GM18526 (cell line): ENCODE measurements at regions not wholly inside any gene's neighbourhood (a gene's known extent, or its start where the extent isn't known, plus 50 kb on each side); places are given as distances from the start of the nearest gene placed in this dataset.

Experiments
- POLR2A ChIP-seq: IDR thresholded peaks from 3 replicates; pipeline ENCODE4 v1.6.1; 2011; ENCODE audit not compliant: insufficient read length; ENCODE audit errors: extremely low read depth

DNA sequence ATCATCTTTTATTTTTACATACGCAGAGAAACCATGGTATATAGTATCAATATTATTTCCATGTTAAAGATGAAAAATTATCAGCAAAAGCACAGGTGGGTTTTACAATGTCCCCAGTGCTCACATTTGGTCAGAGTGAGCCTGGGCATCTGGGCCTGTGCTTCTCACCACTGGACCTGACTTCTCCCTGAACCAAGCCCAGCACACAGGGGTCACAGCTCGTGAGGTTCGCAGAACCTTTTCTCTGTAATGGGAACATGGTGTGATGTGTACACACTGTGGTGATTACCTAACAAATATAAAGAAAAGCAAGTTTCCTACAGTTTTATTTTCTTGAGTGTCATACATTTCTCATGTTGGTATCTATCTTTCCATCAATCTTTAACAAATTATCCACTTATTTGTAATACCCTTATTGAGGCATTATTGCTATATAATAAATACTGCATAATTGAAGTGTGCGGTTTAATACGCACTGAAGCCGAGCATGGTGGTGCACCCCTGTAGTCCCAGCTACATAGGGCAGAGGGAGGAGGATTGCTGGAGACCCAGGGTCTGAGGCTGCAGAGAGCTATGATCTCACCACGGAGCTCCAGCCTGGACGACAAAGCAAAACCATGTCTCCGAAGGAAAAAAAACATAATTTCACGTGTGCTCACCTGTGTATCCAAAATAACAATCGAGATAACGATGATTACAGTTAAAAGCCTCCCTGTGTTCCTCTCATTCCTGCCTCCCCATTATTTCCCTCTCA is 743.2 kb downstream of the TMEM121 start:
- no peak for TF ChIP-seq POLR2A

DNA sequence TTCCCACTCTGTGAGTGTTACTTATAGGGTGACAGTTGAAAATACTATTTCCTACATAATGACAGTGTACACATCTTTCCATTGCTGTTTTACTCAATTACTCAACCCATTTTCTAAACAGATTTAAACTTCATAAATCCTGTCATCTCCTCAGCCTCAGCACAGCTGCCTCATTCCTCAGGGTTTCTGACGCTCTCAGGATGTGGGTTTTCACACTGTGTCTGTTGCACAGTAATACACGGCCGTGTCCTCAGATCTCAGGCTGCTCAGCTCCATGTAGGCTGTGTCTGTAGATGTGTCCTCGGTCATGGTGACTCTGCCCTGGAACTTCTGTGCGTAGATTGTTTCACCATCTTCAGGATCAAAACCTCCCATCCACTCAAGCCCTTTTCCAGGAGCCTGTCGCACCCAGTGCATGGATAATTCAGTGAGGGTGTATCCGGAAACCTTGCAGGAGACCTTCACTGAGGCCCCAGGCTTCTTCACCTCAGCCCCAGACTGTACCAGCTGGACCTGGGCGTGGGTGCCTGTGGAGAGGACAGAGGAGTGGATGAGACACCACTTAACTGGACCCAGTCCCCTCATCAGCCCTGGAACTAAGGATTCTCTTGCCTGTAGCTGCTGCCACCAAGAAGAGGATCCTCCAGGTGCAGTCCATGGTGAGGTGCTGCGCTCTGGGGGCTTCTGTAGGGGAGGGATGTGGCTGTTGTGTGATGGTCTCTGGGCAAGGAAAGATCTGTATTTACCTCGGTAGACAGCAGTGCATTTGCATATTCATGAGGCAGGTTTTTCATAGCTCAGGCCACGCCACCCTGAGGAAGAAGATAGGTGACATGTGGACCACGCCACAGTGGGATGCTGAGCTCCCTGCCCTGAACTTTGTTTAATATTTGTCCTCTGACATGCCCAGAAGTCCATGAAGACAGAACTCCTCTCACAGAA is 750.2 kb downstream of the TMEM121 start:
- TF ChIP-seq POLR2A, result no peak

DNA sequence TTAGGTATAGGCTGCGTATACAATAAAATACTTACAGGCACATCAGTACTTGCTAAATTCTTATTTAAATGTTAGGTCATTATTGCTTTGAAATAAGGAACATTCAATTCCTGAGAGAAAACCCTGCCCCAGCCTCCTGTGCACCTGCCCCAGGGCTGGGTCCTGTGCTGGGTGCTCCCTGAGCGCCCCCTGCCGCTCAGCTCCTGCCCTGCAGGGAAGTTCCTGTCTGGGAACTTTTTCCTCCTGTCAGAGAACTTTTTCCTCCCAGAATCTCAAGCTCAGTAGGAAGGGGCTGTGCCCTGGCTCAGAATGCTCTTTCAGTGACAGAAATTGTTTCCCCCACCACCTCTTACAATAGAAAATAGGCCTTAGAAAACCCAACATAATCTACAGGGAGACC is 751.1 kb downstream of the TMEM121 start:
- no peak for TF ChIP-seq POLR2A

DNA sequence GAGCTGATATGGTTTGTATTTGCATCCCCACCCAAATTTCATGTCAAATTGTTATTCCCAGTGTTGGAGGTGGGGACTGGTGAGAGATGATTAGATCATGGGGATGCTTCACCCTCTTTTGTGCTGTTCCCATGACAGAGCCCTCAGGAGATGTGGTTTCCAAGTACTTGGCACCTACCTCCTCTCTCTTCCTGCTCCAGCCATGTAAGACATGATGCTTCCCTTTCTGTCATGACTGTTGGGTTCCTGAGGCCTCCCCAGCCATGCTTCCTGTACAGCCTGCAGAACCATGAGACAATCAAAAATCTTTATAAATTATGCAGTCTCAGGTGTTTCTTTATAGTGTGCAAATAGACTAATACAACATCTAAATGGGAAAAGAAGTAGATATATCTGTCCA is 754.5 kb downstream of the TMEM121 start:
- TF ChIP-seq POLR2A, result no peak

DNA sequence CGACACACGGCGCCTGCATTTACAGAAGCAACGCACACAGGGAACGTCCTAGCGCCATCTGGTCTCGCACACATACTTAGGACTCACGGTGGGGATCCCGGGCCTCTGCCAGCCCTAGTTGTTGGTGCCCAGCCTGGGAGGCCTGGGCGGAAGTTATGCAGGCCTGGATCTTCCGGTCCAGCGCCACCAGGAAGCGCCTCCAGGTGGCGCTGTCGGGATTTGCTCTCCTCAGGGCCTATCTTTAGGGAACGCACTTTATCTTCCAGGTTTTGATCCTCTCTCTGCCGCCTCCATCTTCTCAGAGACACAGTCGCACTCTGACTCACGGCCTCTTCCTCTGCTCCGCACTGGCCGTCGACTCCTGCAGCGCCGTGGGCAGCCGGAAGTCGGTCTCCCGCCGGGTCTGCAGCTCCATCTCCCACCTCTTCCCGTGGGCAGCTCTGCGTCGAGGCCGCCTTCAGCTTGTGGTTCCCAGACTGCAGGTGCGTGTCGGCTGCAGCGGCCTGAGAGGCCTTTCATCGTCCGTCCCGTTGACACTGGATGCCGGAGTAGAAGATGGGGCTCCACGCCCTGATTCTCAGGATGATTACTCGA is 760.4 kb downstream of the TMEM121 start:
- no peak for TF ChIP-seq POLR2A

DNA sequence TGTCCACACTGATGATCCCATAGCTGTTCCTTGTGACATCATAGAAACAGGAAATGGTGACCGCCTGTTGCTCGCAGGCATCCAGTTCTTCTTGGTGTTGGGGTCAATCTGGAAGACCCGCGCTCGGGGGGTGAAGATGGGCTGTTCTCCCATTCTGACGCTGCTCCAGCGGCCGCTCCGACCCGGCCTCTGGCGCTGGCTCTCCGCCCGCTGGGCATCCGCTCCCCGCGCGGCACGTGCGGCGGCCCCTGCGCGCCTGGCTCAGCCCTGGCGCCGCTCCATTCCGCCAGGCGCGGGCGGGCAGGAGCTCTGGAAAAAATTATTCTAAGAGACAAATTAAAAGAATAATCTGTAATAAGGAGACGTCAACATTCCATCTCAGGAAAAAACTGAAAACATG is 761.1 kb downstream of the TMEM121 start:
- no peak for TF ChIP-seq POLR2A

DNA sequence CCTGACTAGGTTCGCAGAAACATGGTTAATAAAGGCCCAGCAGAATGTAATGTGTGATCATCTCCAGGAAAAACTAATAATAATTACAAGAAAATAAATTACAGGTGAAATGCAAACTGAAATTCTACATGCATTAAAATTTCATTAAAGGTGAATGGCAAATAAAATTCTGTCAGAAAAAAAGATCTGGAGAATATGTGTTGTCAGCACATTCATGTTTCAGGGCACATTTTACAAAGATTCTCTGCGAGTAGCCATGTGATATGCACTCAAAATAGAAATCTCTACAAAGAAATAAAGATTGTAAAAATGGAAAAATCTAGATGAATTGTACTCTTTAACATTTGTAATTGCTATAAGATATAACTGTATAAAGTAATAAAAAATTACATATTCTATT is 765.2 kb downstream of the TMEM121 start:
- no peak for TF ChIP-seq POLR2A

DNA sequence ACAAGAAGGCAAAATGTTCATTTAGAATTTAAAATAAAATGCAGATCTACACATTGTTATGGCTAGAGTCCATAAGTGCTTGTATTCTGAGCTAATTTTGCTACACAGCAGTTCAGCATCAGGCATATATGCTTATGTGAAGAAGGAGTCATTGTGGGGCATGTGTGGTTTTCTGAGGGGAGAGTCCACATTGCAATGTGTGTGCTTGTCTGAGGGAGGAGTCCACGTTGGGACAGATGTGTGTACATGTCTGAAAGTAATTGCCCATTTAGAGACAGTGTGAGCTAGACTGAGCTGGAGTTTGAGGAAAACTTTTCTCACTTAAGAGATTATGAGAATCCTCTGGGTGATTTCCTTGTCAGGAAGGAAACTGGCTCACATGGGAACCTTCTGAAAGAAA is 767.9 kb downstream of the TMEM121 start:
- no peak for TF ChIP-seq POLR2A

DNA sequence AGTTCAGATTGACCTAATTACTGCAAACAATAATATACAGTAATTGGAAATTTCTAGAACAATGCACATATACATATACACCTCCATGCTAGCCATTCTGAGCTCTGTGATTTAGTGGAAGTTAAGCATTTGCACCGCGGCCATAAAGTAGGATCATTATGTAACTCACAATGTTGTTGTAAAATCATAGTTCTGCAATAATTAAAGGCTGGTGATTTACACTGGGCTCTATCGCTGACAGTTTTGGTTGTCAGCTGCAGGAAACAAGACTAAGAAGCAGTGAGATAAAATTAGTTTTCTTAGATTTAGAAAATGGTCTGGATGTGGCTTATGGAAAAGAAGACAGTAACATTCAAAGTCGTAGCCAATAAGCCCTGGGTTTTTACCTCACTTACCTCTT is 776.3 kb downstream of the TMEM121 start:
- TF ChIP-seq POLR2A, result no peak

DNA sequence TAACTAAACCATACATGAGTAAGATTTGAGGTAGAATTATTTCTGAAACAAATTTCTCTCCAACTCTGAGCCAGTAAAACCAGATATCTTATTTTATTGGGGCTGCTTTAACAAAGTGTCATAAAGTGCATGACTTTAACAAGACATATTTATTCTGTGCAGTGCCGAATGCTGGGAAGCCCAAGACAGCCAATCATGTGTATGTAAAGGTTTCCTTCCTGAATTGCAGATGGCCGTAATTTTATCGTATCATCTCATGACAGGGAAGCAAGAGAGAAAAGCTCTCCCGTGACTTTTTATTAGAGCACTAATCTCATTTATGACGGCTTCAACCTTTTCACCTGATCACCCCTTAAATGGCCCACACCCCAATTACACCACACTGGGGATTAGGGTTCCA is 777.9 kb downstream of the TMEM121 start:
- TF ChIP-seq POLR2A, result no peak

DNA sequence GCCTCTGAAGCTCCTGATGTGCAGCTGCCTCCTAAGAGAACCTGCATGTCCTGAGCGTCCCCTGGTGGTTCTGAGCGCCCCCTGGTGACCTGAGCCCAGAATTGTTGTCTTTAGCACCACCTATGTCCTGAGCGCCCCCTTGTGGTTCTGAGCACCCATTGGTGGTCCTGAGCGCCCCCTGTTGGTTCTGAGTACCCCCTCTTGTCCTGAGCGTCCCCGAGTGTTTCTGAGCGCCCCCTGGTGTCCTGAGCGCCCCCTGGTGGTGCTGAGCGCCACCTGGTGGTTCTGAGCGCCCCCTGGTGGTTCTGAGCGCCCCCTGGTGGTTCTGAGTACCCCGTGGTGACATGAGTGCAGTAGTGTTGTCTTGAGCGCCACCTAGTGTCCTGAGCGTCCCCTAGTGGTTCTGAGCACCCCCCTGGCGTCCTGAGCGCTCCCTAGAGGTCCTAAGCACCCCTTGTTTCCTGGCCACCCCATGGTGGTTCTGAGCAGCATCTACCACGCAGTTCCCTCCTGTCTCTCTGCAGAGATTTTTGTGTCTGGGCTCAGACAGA is 782.5 kb downstream of the TMEM121 start:
- no peak for TF ChIP-seq POLR2A

DNA sequence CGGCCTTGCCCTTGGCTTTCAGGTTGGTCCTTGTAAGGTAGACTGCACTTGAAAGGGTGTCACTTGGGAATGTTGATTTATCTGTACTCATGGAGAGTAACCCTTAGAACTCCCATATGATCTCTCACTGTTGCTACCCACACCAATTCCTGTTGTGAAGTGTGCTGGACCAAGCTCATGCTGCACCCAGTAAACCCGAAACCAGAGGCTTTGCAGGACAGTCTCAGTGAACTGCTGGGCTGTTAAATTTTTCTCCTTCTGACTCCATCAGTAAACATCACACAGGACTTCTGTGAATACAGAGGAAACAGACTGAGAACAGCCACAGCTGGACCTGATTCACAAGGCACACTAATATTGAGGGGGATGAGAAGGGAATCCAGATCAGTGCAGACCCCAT is 783.0 kb downstream of the TMEM121 start:
- TF ChIP-seq POLR2A, result no peak

DNA sequence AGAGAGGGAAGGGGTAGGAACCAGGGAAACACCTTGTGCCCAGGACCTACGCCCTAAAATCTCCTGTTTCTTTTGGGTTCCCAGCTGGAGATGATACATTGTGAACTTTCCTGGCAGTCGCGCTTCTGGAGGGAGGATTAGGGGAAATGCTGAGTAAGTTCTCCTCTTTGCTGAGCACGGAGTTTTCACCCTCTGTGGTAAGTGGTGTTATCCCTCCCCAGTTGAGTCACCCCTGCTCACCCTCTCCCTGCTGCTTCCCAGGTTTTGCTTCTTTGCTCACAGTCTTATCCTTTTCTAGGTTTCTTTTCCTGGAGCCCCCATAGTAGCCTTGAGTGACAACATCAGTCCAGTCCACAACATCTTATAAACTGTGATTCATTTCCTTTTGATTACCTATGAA is 789.1 kb downstream of the TMEM121 start:
- TF ChIP-seq POLR2A, result no peak

DNA sequence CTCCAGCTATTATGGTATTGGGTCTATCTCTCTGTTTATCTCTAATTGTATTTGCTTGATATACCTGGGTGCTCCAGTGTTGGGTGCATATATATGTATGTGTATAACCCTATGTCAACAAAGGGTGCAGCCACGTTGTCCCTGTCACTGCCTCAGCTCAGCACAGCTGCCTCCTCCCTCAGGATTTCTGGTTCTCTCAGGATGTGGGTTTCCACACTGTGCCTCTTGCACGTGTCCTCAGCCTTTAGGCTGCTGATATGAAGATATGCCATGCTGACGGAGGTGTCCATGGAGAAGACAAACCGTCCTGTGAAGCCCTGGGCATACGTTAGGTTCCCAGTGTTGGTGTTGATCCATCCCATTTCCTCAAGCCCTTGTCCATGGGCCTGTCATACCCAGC is 791.2 kb downstream of the TMEM121 start:
- TF ChIP-seq POLR2A, result no peak

DNA sequence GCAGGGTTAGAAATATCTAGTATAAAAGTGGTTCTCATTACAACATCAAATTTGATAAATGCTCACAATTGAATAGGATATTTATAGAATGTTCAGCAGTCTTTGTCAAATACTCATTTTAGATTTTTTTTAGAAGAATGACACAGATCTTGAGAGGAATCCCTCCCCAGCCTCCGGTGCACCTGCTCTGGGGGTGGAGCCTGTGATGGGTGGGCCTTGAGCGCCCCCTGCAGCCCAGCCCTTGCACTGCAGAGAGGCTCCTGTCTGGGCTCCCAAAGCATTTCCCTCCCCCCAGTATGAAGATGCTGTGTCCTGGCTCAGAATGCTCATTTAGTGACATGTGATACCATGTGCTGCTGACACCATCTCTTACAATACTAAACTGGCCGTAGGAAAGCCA is 792.3 kb downstream of the TMEM121 start:
- TF ChIP-seq POLR2A, result no peak

DNA sequence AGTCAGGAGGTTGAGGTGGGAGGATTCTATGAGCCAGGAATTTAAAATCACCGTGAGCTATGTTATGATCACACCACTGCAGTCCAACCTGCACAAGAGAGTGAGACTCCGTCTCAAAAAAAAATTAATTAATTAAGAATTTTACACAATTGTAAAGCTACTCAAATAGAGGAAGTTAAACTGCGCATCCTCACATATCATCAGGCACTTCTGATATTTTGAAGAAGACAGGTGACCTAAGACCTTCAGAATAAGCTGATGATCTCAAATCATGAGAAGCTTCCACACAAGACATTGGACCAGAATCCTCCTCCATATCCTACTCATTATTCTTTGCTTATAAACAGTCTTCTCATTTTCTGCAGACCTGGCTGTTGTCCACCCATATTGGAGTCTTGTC is 800.9 kb downstream of the TMEM121 start:
- TF ChIP-seq POLR2A, result no peak
